GM18499 (cell line): ENCODE measurements at regions not wholly inside any gene's neighbourhood (a gene's known extent, or its start where the extent isn't known, plus 50 kb on each side); places are given as distances from the start of the nearest gene placed in this dataset.

Experiments
- ATAC-seq: cut with Tn5 transposase; IDR thresholded peaks from one replicate; pipeline ENCODE4 v1.9.1; 2021; ENCODE audit warnings: moderate number of reproducible peaks; ENCODE audit not compliant: insufficient read depth, unreplicated experiment

DNA sequence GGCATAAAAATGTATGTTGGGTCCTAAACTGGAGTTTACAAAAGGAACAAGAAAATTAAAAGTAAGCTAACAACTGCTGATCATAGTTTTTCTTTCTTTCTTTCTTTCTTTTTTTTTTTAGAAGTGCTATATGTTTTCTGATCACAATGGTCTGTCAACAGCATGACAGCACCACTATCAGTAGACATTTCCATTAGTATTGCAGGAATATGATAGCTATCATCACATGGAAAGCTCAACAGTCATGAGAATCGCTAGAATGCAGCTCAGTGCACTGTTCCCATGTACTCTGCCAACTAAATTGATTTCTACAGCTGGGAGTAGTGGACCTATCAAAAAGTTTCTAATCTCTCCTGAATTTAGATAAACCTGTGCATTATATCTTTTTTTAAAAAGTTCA is 950.3 kb upstream of the ACVR2A start:
- no peak for ATAC-seq

- no peak for ATAC-seq
Measured at GRCh38 chr2:146893500-146894041, 951.3 kb upstream of the ACVR2A start.

GRCh38 chr2:146890491-146890890 is 954.3 kb upstream of the ACVR2A start:
- no peak for ATAC-seq

DNA sequence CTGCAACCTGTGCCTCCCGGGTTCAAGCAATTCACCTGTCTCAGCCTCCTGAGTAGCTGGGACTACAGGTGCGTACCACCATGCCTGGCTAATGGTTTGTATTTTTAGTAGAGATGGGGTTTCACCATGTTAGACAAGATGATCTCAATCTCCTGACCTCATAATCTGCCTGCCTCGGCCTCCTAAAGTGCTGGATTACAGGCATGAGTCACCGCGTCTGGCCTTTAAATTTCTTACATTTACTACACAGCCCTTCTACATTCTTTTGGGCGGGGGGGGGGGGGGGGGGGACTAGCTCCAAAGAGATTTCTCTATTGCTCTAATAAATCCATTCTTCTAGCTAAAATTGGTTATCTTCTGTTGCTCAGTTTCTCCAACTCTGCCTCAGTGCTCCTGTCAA is 964.9 kb upstream of the ACVR2A start:
- no peak for ATAC-seq

GRCh38 chr2:146874260-146874658 is 970.6 kb upstream of the ACVR2A start:
- no peak for ATAC-seq

DNA sequence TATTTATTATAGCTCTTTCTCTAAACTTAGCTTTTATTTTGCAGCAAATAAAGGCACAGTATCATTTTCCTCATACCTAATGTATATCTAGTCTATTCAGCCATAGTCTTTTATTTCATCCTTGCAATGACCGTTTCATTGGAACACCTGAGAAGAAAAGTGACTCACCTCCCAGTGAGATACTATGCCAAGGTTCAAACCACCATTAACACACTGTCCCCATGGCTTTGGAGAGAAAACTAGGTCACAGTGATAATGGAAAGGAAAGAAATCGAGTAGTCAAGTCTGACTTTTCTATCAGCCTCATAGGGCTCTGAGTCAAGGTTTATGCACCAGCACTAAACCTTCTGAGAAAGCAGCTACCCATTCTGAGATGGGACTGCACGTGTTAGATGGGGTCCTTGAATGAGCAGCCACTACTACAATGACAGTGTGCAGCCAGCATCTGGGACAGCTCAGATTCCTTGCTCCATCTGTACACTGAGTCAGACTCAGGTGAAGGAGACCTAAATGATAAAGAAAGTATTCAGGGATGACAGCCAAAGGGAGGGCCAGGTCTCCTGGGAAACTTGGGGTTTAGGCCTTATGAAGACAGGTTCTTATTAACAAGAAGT is 971.1 kb upstream of the ACVR2A start:
- ATAC-seq = no peak

DNA sequence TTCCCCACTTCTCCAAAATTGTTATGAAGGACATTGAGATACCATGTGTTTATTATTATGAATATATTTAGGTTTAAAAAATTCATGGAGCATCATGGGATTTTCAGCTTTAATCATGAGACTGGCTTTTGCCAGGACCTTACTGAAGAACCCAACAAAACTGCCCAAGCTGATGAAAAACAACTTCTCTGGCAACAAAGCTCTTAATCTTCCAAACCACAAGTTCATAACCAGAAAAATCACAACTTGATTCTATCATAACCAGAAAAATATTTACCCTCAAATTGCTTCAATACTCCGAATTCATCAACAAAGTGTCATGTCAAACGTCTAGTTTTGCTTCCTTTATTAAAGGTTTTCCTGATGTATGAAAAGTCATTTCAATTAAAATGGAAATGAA is 971.8 kb upstream of the ACVR2A start:
- ATAC-seq = no peak

- no peak for ATAC-seq
Measured at GRCh38 chr2:146870691-146871090, 974.1 kb upstream of the ACVR2A start.

GRCh38 chr2:146869328-146869727 is 975.5 kb upstream of the ACVR2A start:
- ATAC-seq = no peak

DNA sequence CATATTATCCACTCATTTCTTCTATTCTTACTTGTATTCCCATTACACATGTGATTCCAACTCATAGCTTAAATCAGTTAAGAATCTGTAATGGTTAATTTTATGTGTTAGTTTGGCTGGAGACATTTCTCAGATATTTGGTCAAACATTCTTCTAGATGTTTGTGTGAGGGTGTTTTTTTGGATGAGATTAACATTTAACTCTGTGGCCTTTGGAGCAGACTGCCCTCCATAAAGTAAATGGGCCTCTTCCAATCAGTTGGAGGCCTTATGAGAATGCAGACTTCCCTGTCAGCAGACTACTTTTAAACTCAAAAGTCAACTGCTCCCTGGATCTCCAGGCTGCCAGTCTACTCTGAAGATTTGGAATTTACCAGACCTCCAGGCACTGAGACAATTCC is 976.8 kb upstream of the ACVR2A start:
- no peak for ATAC-seq

- ATAC-seq = no peak
Measured at GRCh38 chr2:146867477-146867986, 977.3 kb upstream of the ACVR2A start.

GRCh38 chr2:146853741-146854444 is 990.9 kb upstream of the ACVR2A start:
- no peak for ATAC-seq

- no peak for ATAC-seq
Measured at GRCh38 chr2:146852661-146853060, 992.2 kb upstream of the ACVR2A start.

- no peak for ATAC-seq
Measured at GRCh38 chr2:146850746-146851145, 994.1 kb upstream of the ACVR2A start.

DNA sequence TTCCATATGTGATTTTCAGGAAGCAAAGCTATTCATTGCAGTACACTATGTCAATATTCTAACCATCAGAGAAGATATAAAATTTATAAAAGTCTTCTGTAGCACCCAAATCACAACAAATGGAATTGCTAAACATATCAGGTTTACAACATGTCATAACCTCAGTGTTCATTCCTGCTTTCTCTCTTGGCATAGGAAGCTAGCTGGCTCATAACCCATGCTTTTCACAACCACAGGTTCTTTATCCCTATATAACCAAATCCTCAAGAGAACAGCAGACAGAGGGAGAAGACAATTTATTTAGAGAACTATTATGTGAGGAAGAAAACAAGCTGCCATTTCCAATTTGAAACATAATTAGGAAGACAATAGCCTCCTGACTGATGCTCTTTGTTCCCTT is 997.0 kb upstream of the ACVR2A start:
- ATAC-seq = no peak

GRCh38 chr2:146844226-146844990 is 1000.4 kb upstream of the ACVR2A start:
- ATAC-seq = no peak

DNA sequence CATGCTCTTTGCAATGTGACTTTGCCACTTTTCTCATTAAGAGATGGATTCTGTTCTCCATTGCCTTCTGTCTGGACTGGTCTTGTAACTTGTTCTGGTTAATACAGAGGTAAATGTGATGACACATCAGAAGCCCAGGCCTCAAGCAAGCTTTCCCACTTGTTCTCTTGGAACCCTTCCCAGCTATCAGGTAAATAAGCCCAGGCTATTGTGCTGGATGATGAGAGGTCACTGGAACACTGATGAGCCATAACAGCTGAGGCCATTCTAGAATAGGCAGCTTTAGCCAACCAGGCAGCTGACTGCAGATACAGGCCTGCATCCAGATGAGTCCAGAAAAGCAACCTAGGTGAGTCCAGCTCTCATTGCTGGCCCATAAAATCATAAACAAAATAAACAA is 1007.0 kb upstream of the ACVR2A start:
- no peak for ATAC-seq

DNA sequence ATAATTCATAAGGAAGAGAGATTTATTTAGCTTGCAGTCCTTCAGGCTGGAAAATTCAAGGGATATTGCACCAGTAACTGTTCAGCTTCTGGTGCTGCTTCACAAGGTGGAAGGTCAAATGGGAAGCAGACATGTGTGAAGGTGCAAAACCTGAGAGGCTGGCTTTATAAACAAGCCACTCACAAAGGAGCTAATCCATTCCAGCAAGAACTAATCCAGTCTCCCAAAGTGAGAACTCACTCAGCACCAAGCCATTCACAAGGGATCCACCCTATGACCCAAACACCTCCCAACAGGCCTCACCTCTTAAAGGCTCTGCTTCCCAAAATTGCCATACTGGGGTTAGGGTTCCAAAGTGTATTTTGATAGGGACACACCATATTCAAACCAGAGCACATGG is 1018.4 kb upstream of the ACVR2A start:
- ATAC-seq = no peak

- ATAC-seq = no peak
Measured at GRCh38 chr2:146821836-146822316, 1023.0 kb upstream of the ACVR2A start.

GRCh38 chr2:146820672-146821071 is 1024.2 kb upstream of the ACVR2A start:
- ATAC-seq = no peak

- ATAC-seq = no peak
Measured at GRCh38 chr2:146818122-146818521, 1026.7 kb upstream of the ACVR2A start.
